MM.1S (cell line): ENCODE measurements at regions not wholly inside any gene's neighbourhood (a gene's known extent, or its start where the extent isn't known, plus 50 kb on each side); places are given as distances from the start of the nearest gene placed in this dataset.
A peak's percentile ranks its signal among the peaks of the same experiment; 100 is the strongest.

Experiments used
- DNase-seq: peaks from one replicate; pipeline ENCODE4 v3.0.0-alpha.2; 2015
- H2AFZ ChIP-seq: fragments of 300-600 bp; sonication (generic); 2 replicates; pipeline ENCODE4 v1.6.0; 2016; ENCODE audit warnings: antibody characterized with exemption, low read length
- H3F3A ChIP-seq: fragments of 300-600 bp; sonication (generic); 2 replicates; pipeline ENCODE4 v1.6.1; 2016; ENCODE audit warnings: mild to moderate bottlenecking, antibody characterized with exemption, low read length, moderate library complexity, mixed read lengths; ENCODE audit not compliant: insufficient read depth
- H3K27ac ChIP-seq: fragments of 300-600 bp; sonication (generic); 2 replicates; pipeline ENCODE4 v1.5.1; 2016; ENCODE audit warnings: mild to moderate bottlenecking, low read length
- H3K27me3 ChIP-seq: fragments of 300-600 bp; sonication (generic); replicated peaks from 2 replicates; pipeline ENCODE4 v1.6.0; 2016; ENCODE audit warnings: low read length; ENCODE audit not compliant: insufficient read depth
- H3K36me3 ChIP-seq: fragments of 300-600 bp; sonication (generic); replicated peaks from 2 replicates; pipeline ENCODE4 v1.6.1; 2016; ENCODE audit warnings: mild to moderate bottlenecking, low read length, mixed read lengths; ENCODE audit not compliant: insufficient read depth
- H3K4me1 ChIP-seq: fragments of 300-600 bp; sonication (generic); 2 replicates; pipeline ENCODE4 v1.6.1; 2016; ENCODE audit warnings: low read length, mixed read lengths
- H3K4me2 ChIP-seq: fragments of 300-600 bp; sonication (generic); 2 replicates; pipeline ENCODE4 v1.6.0; 2016; ENCODE audit warnings: low read depth, low read length
- H3K4me3 ChIP-seq: fragments of 300-600 bp; sonication (generic); 2 replicates; pipeline ENCODE4 v1.5.1; 2016; ENCODE audit warnings: low read length, mixed read lengths
- H3K79me2 ChIP-seq: fragments of 300-600 bp; sonication (generic); 2 replicates; pipeline ENCODE4 v1.6.1; 2016; ENCODE audit warnings: mixed run types, low read length, mixed read lengths
- H3K9ac ChIP-seq: fragments of 300-600 bp; sonication (generic); 2 replicates; pipeline ENCODE4 v1.6.1; 2016; ENCODE audit warnings: low read length, mixed read lengths
- H3K9me2 ChIP-seq: fragments of 300-600 bp; sonication (generic); replicated peaks from 2 replicates; pipeline ENCODE4 v1.6.1; 2016; ENCODE audit warnings: mild to moderate bottlenecking, low read length, mixed read lengths; ENCODE audit not compliant: insufficient read depth
- H3K9me3 ChIP-seq: fragments of 300-600 bp; sonication (generic); replicated peaks from 2 replicates; pipeline ENCODE4 v1.6.1; 2016; ENCODE audit warnings: mild to moderate bottlenecking, low read length, mixed read lengths; ENCODE audit not compliant: insufficient read depth
- H4K20me1 ChIP-seq: fragments of 300-600 bp; sonication (generic); 2 replicates; pipeline ENCODE4 v1.6.1; 2016; ENCODE audit warnings: mild to moderate bottlenecking, low read length, moderate library complexity, mixed read lengths; ENCODE audit not compliant: insufficient read depth
- CTCF ChIP-seq: fragments of 300-600 bp; sonication (generic); IDR thresholded peaks from 2 replicates; pipeline ENCODE4 v1.5.1; 2016; ENCODE audit warnings: antibody characterized with exemption, low read length, mixed read lengths
- EZH2 ChIP-seq: fragments of 300-600 bp; sonication (generic); optimal IDR thresholded peaks from 2 replicates; pipeline ENCODE3; 2017; ENCODE audit warnings: low read depth, mild to moderate bottlenecking, antibody characterized with exemption, low read length, mixed read lengths
- EZH2phosphoT487 ChIP-seq: fragments of 300-600 bp; sonication (generic); IDR thresholded peaks from 2 replicates; pipeline ENCODE4 v1.6.1; 2018; ENCODE audit warnings: antibody characterized with exemption, low read length

- H3K4me1 ChIP-seq = no peaks in the 10 kb centered on the region
- H3K4me2 ChIP-seq = no peak overlapping the region
- H4K20me1 ChIP-seq = no peaks in the 10 kb centered on the region
- H3K9ac ChIP-seq = no peak overlapping the region
- no peaks in the 10 kb centered on the region for H3K9me2 ChIP-seq
- no peak for TF ChIP-seq EZH2
- no peak for TF ChIP-seq CTCF
- no peak for TF ChIP-seq EZH2phosphoT487
- DNase-seq = no peak
- no peaks in the 10 kb centered on the region for H3K79me2 ChIP-seq
- no peak overlapping the region for H3K27ac ChIP-seq
- no peaks in the 10 kb centered on the region for H3K9me3 ChIP-seq
- H3K27me3 ChIP-seq = no peaks in the 10 kb centered on the region
- H3F3A ChIP-seq = no peaks in the 10 kb centered on the region
- no peak overlapping the region for H3K4me3 ChIP-seq
- H3K36me3 ChIP-seq = no peaks in the 10 kb centered on the region
- no peak overlapping the region for H2AFZ ChIP-seq
Observed at GRCh38 chr7:125147047-125147446, 217.4 kb upstream of the POT1 start.

GRCh38 chr7:125136755-125137532 lies 207.3 kb upstream of the POT1 start:
- no peaks in the 10 kb centered on the region for H3K9me2 ChIP-seq
- no peaks in the 10 kb centered on the region for H3K9me3 ChIP-seq
- H3K4me3 ChIP-seq = no peak overlapping the region
- H3K36me3 ChIP-seq = no peaks in the 10 kb centered on the region
- H3F3A ChIP-seq = no peaks in the 10 kb centered on the region
- H3K4me2 ChIP-seq = peak overlapping the region; percentile 18; the same call in 1 of the 2 replicates
- H3K4me1 ChIP-seq = peaks cover 8% of the 10 kb centered on the region; the same call in 1 of the 2 replicates
- H2AFZ ChIP-seq = 0 out of 2 replicates have a peak overlapping the region, but pooled peaks have one; percentile 1
- H3K79me2 ChIP-seq = no peaks in the 10 kb centered on the region
- no peak overlapping the region for H3K9ac ChIP-seq
- no peaks in the 10 kb centered on the region for H3K27me3 ChIP-seq
- no peak for TF ChIP-seq EZH2phosphoT487
- no peak for TF ChIP-seq EZH2
- TF ChIP-seq CTCF = no peak
- peak; percentile 46 for DNase-seq
- H4K20me1 ChIP-seq = no peaks in the 10 kb centered on the region
- H3K27ac ChIP-seq = no peak overlapping the region

DNA sequence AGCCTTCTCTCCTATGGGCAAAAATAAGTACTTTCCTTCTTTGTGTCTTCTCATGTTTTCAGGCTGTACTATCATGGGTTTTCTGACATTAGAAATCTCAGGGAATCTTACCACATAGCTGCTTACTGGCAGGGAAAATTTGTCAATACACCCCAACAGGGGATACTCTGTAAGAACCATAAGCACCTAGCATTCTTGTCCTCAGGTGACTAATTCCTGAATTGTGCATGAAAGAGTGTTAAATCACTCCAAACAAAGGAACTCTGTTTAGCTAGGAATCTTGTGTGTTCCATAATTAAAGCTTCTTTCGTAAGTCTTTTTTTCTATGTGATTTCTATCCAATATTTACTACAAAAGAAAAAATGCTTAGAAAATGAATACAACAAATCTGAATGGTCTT lies 206.7 kb upstream of the POT1 start:
- DNase-seq = no peak
- no peak overlapping the region for H3K4me2 ChIP-seq
- H3K9me2 ChIP-seq = no peaks in the 10 kb centered on the region

More for the DNA sequence above, 206.7 kb upstream of the POT1 start:
- H3K4me1 ChIP-seq = peaks cover 8% of the 10 kb centered on the region; the same call in 1 of the 2 replicates
- H3K9ac ChIP-seq = no peak overlapping the region
- H3K79me2 ChIP-seq = no peaks in the 10 kb centered on the region
- no peaks in the 10 kb centered on the region for H3K27me3 ChIP-seq
- no peak overlapping the region for H3K27ac ChIP-seq
- no peaks in the 10 kb centered on the region for H3K9me3 ChIP-seq
- H3K4me3 ChIP-seq = no peak overlapping the region
- H2AFZ ChIP-seq = no peak overlapping the region
- TF ChIP-seq CTCF (no peak), EZH2 (no peak), EZH2phosphoT487 (no peak)
- no peaks in the 10 kb centered on the region for H3F3A ChIP-seq
- H4K20me1 ChIP-seq = no peaks in the 10 kb centered on the region
- H3K36me3 ChIP-seq = no peaks in the 10 kb centered on the region
